ENCODE measurements at regions not wholly inside any gene's neighbourhood (a gene's known extent, or its start where the extent isn't known, plus 50 kb on each side); places are given as distances from the start of the nearest gene placed in this dataset.

- TF ChIP-seq POLR2A (IDR thresholded peaks at IDR 0.05), result no peak
- no peak for TF ChIP-seq CTCF (IDR thresholded peaks at IDR 0.05)
These were observed 367.4 kb downstream of the SEC14L1 start for GRCh38 chr17:77508047-77508715.
